Middle frontal gyrus (tissue), 1 donor: ENCODE measurements at regions not wholly inside any gene's neighbourhood (a gene's known extent, or its start where the extent isn't known, plus 50 kb on each side); places are given as distances from the start of the nearest gene placed in this dataset.
"Not testable (repeated sequence)": the region's sequence is repeated elsewhere in the genome, so short reads cannot be mapped to it uniquely, and the experiment has no call there.

ENCODE experiments used
- DNase-seq: peaks from one replicate; pipeline ENCODE4 v3.0.0-alpha.2; 2015; ENCODE audit warnings: low spot score; ENCODE audit errors: extremely low spot score

GRCh38 chr5:36782612-36783011 lies 94.0 kb upstream of the NIPBL start:
- DNase-seq: not testable (repeated sequence)

GRCh38 chr5:36786448-36787012 lies 90.0 kb upstream of the NIPBL start:
- DNase-seq: no peak

- DNase-seq: no peak
Measured at GRCh38 chr5:36787365-36788093, 89.0 kb upstream of the NIPBL start.

GRCh38 chr5:36790847-36791246 lies 85.7 kb upstream of the NIPBL start:
- no peak for DNase-seq

GRCh38 chr5:36792560-36793180 lies 83.9 kb upstream of the NIPBL start:
- no peak for DNase-seq

GRCh38 chr5:36795366-36795765 lies 81.2 kb upstream of the NIPBL start:
- DNase-seq: no peak

- DNase-seq: no peak
Measured at GRCh38 chr5:36796155-36796554, 80.4 kb upstream of the NIPBL start.

- no peak for DNase-seq
Measured at GRCh38 chr5:36801523-36801922, 75.0 kb upstream of the NIPBL start.

- DNase-seq: no peak
Measured at GRCh38 chr5:36802187-36802586, 74.4 kb upstream of the NIPBL start.

- DNase-seq: not testable (repeated sequence)
Measured at GRCh38 chr5:36813249-36813648, 63.3 kb upstream of the NIPBL start.

GRCh38 chr5:36815871-36816270 lies 60.7 kb upstream of the NIPBL start:
- DNase-seq: no peak

- DNase-seq: no peak
Measured at GRCh38 chr5:36820900-36821299, 55.7 kb upstream of the NIPBL start.

- DNase-seq: no peak
Measured at GRCh38 chr5:36826694-36827093, 49.9 kb upstream of the NIPBL start.
